ENCODE measurements at regions not wholly inside any gene's neighbourhood (a gene's known extent, or its start where the extent isn't known, plus 50 kb on each side); places are given as distances from the start of the nearest gene placed in this dataset.

- TF ChIP-seq TSHZ2 (CRISPR knock-in tag; IDR thresholded peaks at IDR 0.05) (no peak), PPARA (CRISPR knock-in tag; IDR thresholded peaks at IDR 0.05; ENCODE audit: borderline replicate concordance) (no peak), ZFP3 (CRISPR knock-in tag; IDR thresholded peaks at IDR 0.05) (no peak)
These were observed 208.6 kb downstream of the RBM43 start (continued) for GRCh38 chr2:151052850-151053660.

- peak; percentile 68 for ATAC-seq
- TF ChIP-seq ZNF565 (CRISPR knock-in tag; conservative IDR thresholded peaks at IDR 0.05; ENCODE audit: low read depth), result no peak
- TF ChIP-seq ARNTL (CRISPR knock-in tag; IDR thresholded peaks at IDR 0.05; ENCODE audit: borderline replicate concordance, low read depth), result no peak
- TF ChIP-seq ZNF70 (CRISPR knock-in tag; IDR thresholded peaks at IDR 0.05), result no peak
- TF ChIP-seq CSDC2 (CRISPR knock-in tag; IDR thresholded peaks at IDR 0.05), result no peak
- TF ChIP-seq TOX (CRISPR knock-in tag; IDR thresholded peaks at IDR 0.05; ENCODE audit: borderline replicate concordance), result no peak
- TF ChIP-seq ZFP3 (CRISPR knock-in tag; IDR thresholded peaks at IDR 0.05), result no peak
- TF ChIP-seq PATZ1 (CRISPR knock-in tag; IDR thresholded peaks at IDR 0.05; ENCODE audit: borderline replicate concordance), result no peak
- no peak for TF ChIP-seq RARB (CRISPR knock-in tag; IDR thresholded peaks at IDR 0.05)
- no peak for TF ChIP-seq TCF4 (CRISPR knock-in tag; IDR thresholded peaks at IDR 0.05; ENCODE audit: borderline replicate concordance)
- no peak for TF ChIP-seq ISL1 (CRISPR knock-in tag; IDR thresholded peaks at IDR 0.05)
- TF ChIP-seq BACH2 (CRISPR knock-in tag; IDR thresholded peaks at IDR 0.05; ENCODE audit: borderline replicate concordance), result no peak
These were observed 210.0 kb downstream of the RBM43 start for GRCh38 chr2:151051574-151052220.

GRCh38 chr2:151049746-151050145 lies 211.9 kb downstream of the RBM43 start:
- ATAC-seq, result peak; percentile 78
- no peak for TF ChIP-seq TCF4 (CRISPR knock-in tag; IDR thresholded peaks at IDR 0.05; ENCODE audit: borderline replicate concordance)
- no peak for TF ChIP-seq BACH2 (CRISPR knock-in tag; IDR thresholded peaks at IDR 0.05; ENCODE audit: borderline replicate concordance)
- no peak for TF ChIP-seq ZC3H10 (CRISPR knock-in tag; IDR thresholded peaks at IDR 0.05)
- no peak for TF ChIP-seq ZNF8 (CRISPR knock-in tag; IDR thresholded peaks at IDR 0.05)
- TF ChIP-seq CREB5 (CRISPR knock-in tag; IDR thresholded peaks at IDR 0.05; ENCODE audit: low read depth), result no peak

GRCh38 chr2:151048331-151049054 lies 213.2 kb downstream of the RBM43 start:
- no peak for ATAC-seq
- no peak for TF ChIP-seq CREB5 (CRISPR knock-in tag; IDR thresholded peaks at IDR 0.05; ENCODE audit: low read depth)
- no peak for TF ChIP-seq ZNF8 (CRISPR knock-in tag; IDR thresholded peaks at IDR 0.05)
- TF ChIP-seq ARNTL (CRISPR knock-in tag; IDR thresholded peaks at IDR 0.05; ENCODE audit: borderline replicate concordance, low read depth), result no peak
- TF ChIP-seq OSR1 (CRISPR knock-in tag; IDR thresholded peaks at IDR 0.05), result no peak
- TF ChIP-seq SNAI2 (CRISPR knock-in tag; IDR thresholded peaks at IDR 0.05), result no peak
- TF ChIP-seq CSRNP3 (CRISPR knock-in tag; IDR thresholded peaks at IDR 0.05), result no peak
- TF ChIP-seq TSHZ2 (CRISPR knock-in tag; IDR thresholded peaks at IDR 0.05), result no peak
- TF ChIP-seq PATZ1 (CRISPR knock-in tag; IDR thresholded peaks at IDR 0.05; ENCODE audit: borderline replicate concordance), result no peak
- no peak for TF ChIP-seq ZC3H10 (CRISPR knock-in tag; IDR thresholded peaks at IDR 0.05)
